GM19468 (cell line): ENCODE measurements at regions not wholly inside any gene's neighbourhood (a gene's known extent, or its start where the extent isn't known, plus 50 kb on each side); places are given as distances from the start of the nearest gene placed in this dataset.

Experiments used
- ATAC-seq: cut with Tn5 transposase; IDR thresholded peaks from one replicate; pipeline ENCODE4 v1.9.1; 2021; ENCODE audit warnings: mild to moderate bottlenecking, moderate library complexity, moderate number of reproducible peaks; ENCODE audit not compliant: unreplicated experiment; ENCODE audit errors: extremely low read depth

DNA sequence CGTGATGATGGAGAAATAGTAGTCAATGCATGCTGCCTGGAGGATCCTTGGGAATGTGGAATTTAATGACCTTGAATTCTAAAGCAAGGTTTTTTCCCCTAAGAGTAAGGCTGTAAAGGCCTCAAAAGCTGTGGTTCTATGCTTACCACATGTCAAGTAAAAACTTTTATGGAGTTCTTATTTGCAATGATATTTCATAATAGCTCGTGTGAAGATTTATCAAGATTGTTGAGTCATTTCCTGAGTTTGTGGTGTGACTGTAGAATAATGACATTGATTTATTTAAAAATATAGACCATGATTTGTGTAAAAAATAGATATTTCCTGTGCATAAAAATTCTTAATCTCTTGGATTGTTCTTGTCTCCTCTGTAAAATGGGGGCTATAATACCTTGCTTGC, 67.5 kb upstream of the SORCS1 start:
- no peak for ATAC-seq

DNA sequence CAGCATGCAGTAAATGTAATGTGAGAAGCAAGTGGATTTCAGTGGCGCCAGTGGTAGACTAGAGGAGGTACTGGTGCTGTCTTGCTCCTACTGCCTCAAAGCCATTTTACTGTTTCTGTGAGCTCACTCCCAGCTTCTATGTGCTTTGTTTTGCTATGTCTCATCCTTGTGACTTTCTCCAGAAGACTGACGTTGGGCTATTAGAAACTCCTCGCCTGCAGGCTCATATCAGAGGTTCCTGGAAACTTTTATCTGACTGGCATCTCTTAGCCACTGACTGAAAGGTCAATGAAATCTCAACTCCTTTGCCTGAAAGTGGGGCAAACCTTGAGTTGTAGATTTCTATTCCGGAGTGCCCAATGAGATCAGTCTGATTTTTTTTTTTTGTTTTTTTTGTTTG, 66.4 kb upstream of the SORCS1 start:
- no peak for ATAC-seq

DNA sequence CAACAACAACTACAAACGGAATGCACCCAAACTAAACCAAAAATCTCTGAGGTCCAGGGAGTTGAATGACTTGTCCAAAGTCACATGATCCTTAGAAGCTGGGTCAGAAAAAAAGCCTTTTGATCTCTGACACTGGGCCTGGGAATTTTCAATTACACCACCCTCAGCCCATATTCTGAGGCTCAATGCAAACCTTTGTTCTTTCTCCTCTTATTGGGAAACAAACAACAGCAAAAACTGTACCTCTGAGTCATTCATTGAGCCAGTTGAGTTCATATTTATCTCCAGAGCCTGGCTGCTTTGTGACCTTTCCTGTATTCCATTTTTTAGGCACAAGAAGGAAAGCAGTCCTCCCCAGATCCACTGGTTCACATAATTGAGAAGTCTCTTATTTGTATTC, 51.2 kb upstream of the SORCS1 start:
- no peak for ATAC-seq
